Adrenal gland (tissue), 9 donors: ENCODE measurements at regions not wholly inside any gene's neighbourhood (a gene's known extent, or its start where the extent isn't known, plus 50 kb on each side); places are given as distances from the start of the nearest gene placed in this dataset.

Experiments
- DNase-seq, 7 donors: peaks; one replicate each; pipeline ENCODE4 v3.0.0-alpha.2; 2019 to 2020
- H3K27ac ChIP-seq, 5 donors: fragments of 200-600 bp; sonication (generic) in 4 of 5; 1 replicate in 3 of 5; 2 replicates in 2 of 5; pipeline versions ENCODE4 v1.5.1 to v1.8.0; 2016 to 2020; ENCODE audit warnings: mild to moderate bottlenecking in 1 of 5
- H3K27me3 ChIP-seq: fragments of 200-600 bp; 2 replicates; pipeline ENCODE4 v1.8.0; 2021
- H3K36me3 ChIP-seq, 2 donors: fragments of 200-600 bp; replicated peaks in 1 of 2; 1 replicate in 1 of 2; 2 replicates in 1 of 2; pipeline versions ENCODE4 v1.5.1 to v1.8.0; 2018 to 2022
- H3K4me1 ChIP-seq, 2 donors: fragments of 200-600 bp; replicated peaks in 1 of 2; 1 replicate in 1 of 2; 2 replicates in 1 of 2; pipeline versions ENCODE4 v1.5.1 to v1.8.0; 2018 to 2021
- H3K4me3 ChIP-seq, 4 donors: fragments of 200-600 bp; sonication (generic) in 3 of 4; one replicate each; pipeline ENCODE4 v1.5.1; 2016 to 2018
- H3K9me3 ChIP-seq, 3 donors: fragments of 200-600 bp; sonication (generic) in 1 of 3; replicated peaks in 1 of 3; 1 replicate in 2 of 3; 2 replicates in 1 of 3; pipeline versions ENCODE4 v1.5.1 to v1.8.0; 2016 to 2021
- CTCF ChIP-seq, 6 experiments: fragments of 450-650 bp in 4 of 6; fragments of 200-600 bp in 2 of 6; sonication (generic) in 1 of 6; IDR thresholded peaks; 1 replicate in 5 of 6; 2 replicates in 1 of 6; pipeline versions ENCODE4 v1.5.1 to v1.8.0; 2016 to 2021; ENCODE audit warnings: antibody characterized with exemption in 6 of 6, mild to moderate bottlenecking in 2 of 6, moderate library complexity in 1 of 6
- POLR2A ChIP-seq, 2 donors: fragments of 450-650 bp; IDR thresholded peaks; one replicate each; pipeline ENCODE4 v1.6.1; 2017; ENCODE audit warnings: antibody characterized with exemption in 2 of 2, mild to moderate bottlenecking in 2 of 2, moderate library complexity in 1 of 2
- WGBS, 4 donors: extraction: QIAGEN DNeasy Blood & Tissue Kit in 2 of 4; methylation state at CpG; one replicate each; pipeline versions ENCODE4 v1.1.5 to v1.1.7; 2013 to 2017; 5-methylcytosine and 5-hydroxymethylcytosine counted together
- intact Hi-C, 2 donors: fragments of 100-400 bp; cut with DNase I; formaldehyde crosslinking; loops; one replicate each; pipeline versions ENCODE4 v1.14.1 to v1.15.0; 2022 to 2023
- donor health status: healthy with polysubstance abuse.
- donor health status: Bipolar disorder and iron deficiency.
- donor health status: DM: yes; HTN: yes; CAD: no.
- donor health status: DM: no; HTN: no; CAD: no.
- donor health status: DM: no; HTN: no; CAD: no.

DNA sequence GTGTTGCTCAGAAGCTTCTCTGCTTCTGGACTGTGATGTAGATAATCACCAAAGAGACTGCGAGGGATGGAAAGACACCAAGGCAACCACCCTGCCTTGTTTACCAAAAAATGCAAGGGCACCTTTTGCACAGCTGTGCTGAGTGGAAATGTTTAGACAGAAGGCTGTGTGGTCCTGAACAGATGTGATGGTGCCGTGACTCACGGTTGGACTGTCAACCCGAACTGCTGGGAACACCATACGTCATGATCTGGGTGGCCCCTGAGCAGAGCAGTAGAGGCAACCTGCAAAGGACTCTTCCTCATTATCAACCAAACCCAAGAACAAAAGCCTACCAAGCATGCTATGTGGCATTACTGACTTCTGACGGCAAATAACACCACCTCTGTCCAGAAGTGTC lies 61.3 kb upstream of the LPP start:
- no peaks in the 10 kb centered on the region for H3K36me3 ChIP-seq
- H3K4me3 ChIP-seq: no peak overlapping the region
- TF ChIP-seq CTCF (IDR thresholded peaks at IDR 0.05): no peak
- no peak for TF ChIP-seq POLR2A (IDR thresholded peaks at IDR 0.05)
- peak in 1 of 7 donors; percentile 74 for DNase-seq
- H3K9me3 ChIP-seq: no peaks in the 10 kb centered on the region
- H3K4me1 ChIP-seq: no peaks in the 10 kb centered on the region
- intact Hi-C loops: no loop called here
- 71 to 94% (median 87%) methylated on average over 6 of the region's 6 CpGs for WGBS, 4 donors
- no peaks in the 10 kb centered on the region for H3K27me3 ChIP-seq
- H3K27ac ChIP-seq: no peak overlapping the region

DNA sequence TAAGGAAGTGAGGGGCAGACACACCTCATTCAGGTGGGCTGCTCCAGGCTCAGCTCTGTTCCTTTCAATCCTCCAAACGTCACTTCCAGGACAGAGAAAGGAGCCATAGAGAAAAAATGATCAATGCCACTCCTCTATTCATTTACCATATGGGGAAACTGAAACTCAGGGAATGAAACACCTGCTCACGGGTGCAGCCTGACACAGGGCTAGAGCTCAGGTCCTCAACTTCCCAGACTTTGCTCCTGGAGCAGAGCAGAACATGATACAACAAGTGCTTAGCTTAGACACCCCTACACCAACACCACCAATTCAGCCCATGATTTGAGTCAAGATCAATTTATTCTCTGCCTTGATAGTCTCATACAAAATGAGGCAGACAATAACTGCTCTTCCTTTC lies 58.5 kb upstream of the LPP start:
- DNase-seq: no peak
- no peak overlapping the region for H3K4me3 ChIP-seq
- H3K27me3 ChIP-seq: no peaks in the 10 kb centered on the region
- TF ChIP-seq POLR2A (IDR thresholded peaks at IDR 0.05) (no peak), CTCF (IDR thresholded peaks at IDR 0.05) (no peak)
- intact Hi-C loops: no loop called here
- H3K36me3 ChIP-seq: no peaks in the 10 kb centered on the region
- no peaks in the 10 kb centered on the region for H3K4me1 ChIP-seq
- WGBS, 4 donors: 79 to 94% (median 81%) methylated on average over 2 of the region's 2 CpGs
- no peaks in the 10 kb centered on the region for H3K9me3 ChIP-seq
- no peak overlapping the region for H3K27ac ChIP-seq

GRCh38 chr3:188097791-188098190 lies 56.2 kb upstream of the LPP start:
- Histone ChIP-seq H3K4me1 (no peaks in the 10 kb centered on the region), H3K27me3 (no peaks in the 10 kb centered on the region), H3K9me3 (no peaks in the 10 kb centered on the region), H3K27ac (no peak overlapping the region), H3K36me3 (no peaks in the 10 kb centered on the region), H3K4me3 (no peak overlapping the region)
- intact Hi-C loops: no loop called here
- TF ChIP-seq CTCF (IDR thresholded peaks at IDR 0.05) (no peak), POLR2A (IDR thresholded peaks at IDR 0.05) (no peak)
- WGBS, 4 donors: 61 to 82% (median 72%) methylated on average over 7 of the region's 7 CpGs
- DNase-seq: no peak

- Histone ChIP-seq H3K9me3 (no peaks in the 10 kb centered on the region), H3K4me3 (no peak overlapping the region), H3K27me3 (no peaks in the 10 kb centered on the region), H3K36me3 (no peaks in the 10 kb centered on the region), H3K4me1 (no peaks in the 10 kb centered on the region), H3K27ac (no peak overlapping the region)
- DNase-seq: no peak
- 83 to 87% (median 85%) methylated on average over 6 of the region's 6 CpGs for WGBS, 4 donors
- TF ChIP-seq CTCF (IDR thresholded peaks at IDR 0.05): no peak
- no peak for TF ChIP-seq POLR2A (IDR thresholded peaks at IDR 0.05)
- intact Hi-C loops: no loop called here
Measured at GRCh38 chr3:188099907-188100306, 54.0 kb upstream of the LPP start.
